H1 (cell line): ENCODE measurements at regions not wholly inside any gene's neighbourhood (a gene's known extent, or its start where the extent isn't known, plus 50 kb on each side); places are given as distances from the start of the nearest gene placed in this dataset.

ENCODE experiments used
- CTCF ChIA-PET: fragments of 300-600 bp; sonication (Branson Sonifier 250); formaldehyde crosslinking; loops from one replicate; lab custom pipeline; 2021; ENCODE audit not compliant: partially characterized antibody; lab: Charles Lee
- POLR2A ChIA-PET: fragments of 300-600 bp; sonication (Branson Sonifier 250); formaldehyde crosslinking; loops from one replicate; lab custom pipeline; 2021; ENCODE audit warnings: inconsistent platforms; ENCODE audit not compliant: partially characterized antibody; lab: Charles Lee
- DNase-seq, 2 experiments: peaks; one replicate each; pipeline versions ENCODE4 v3.0.0 to v3.0.0-alpha.2; 2010 to 2022; ENCODE audit warnings: low spot score in 2 of 2, low read depth in 1 of 2, mixed read lengths in 1 of 2
- FAIRE-seq: peaks from 2 replicates; lab custom pipeline; 2011; peaks lifted over from hg19 to GRCh38; lab: Jason Lieb, UNC
- H2AFZ ChIP-seq: 2 replicates; pipeline ENCODE4 v1.8.1; 2012; ENCODE audit warnings: low read length, inconsistent platforms
- H2AK5ac ChIP-seq: 2 replicates; pipeline ENCODE4 v1.6.1; 2013; ENCODE audit warnings: low read depth, low read length
- H2BK120ac ChIP-seq: replicated peaks from 2 replicates; pipeline ENCODE3; 2013; ENCODE audit warnings: low read depth, low read length, inconsistent platforms
- H2BK12ac ChIP-seq: 2 replicates; pipeline ENCODE4 v1.6.1; 2013; ENCODE audit warnings: low read depth, low read length
- H2BK15ac ChIP-seq: 2 replicates; pipeline ENCODE4 v1.6.1; 2013; ENCODE audit warnings: low read length
- H2BK20ac ChIP-seq: 2 replicates; pipeline ENCODE4 v1.6.1; 2013; ENCODE audit warnings: low read length
- H2BK5ac ChIP-seq: 2 replicates; pipeline ENCODE4 v1.6.1; 2013; ENCODE audit warnings: low read depth, low read length
- H3K14ac ChIP-seq: 2 replicates; pipeline ENCODE4 v1.6.1; 2013; ENCODE audit warnings: inconsistent platforms; ENCODE audit not compliant: insufficient read length
- H3K18ac ChIP-seq: 2 replicates; pipeline ENCODE4 v1.6.1; 2013; ENCODE audit warnings: low read length; ENCODE audit errors: extremely low read depth
- H3K23ac ChIP-seq: 2 replicates; pipeline ENCODE4 v1.6.1; 2013; ENCODE audit warnings: inconsistent platforms; ENCODE audit not compliant: insufficient read length
- H3K23me2 ChIP-seq: 2 replicates; pipeline ENCODE4 v1.6.1; 2013; ENCODE audit warnings: low read depth, low read length
- H3K27ac ChIP-seq: 2 replicates; pipeline ENCODE4 v1.6.1; 2011; ENCODE audit warnings: low read depth, low read length, inconsistent platforms
- H3K27me3 ChIP-seq, 4 experiments: replicated peaks in 1 of 4; 1 replicate in 1 of 4; 2 replicates in 3 of 4; pipeline versions ENCODE4 v1.6.1 to v1.8.1; 2011 to 2013; ENCODE audit warnings: low read length in 3 of 4, mild to moderate bottlenecking in 3 of 4, inconsistent platforms in 2 of 4, mixed read lengths in 2 of 4, moderate library complexity in 1 of 4; ENCODE audit not compliant: control insufficient read depth in 3 of 4, insufficient read depth in 3 of 4; ENCODE audit errors: extremely low read depth in 1 of 4
- H3K36me3 ChIP-seq, 4 experiments: 2 replicates each; pipeline versions ENCODE4 v1.6.1 to v1.8.1; 2011 to 2013; ENCODE audit warnings: mild to moderate bottlenecking in 4 of 4, low read length in 3 of 4, moderate library complexity in 2 of 4, control low read depth in 1 of 4, inconsistent platforms in 1 of 4; ENCODE audit not compliant: insufficient read depth in 4 of 4, control insufficient read depth in 2 of 4
- H3K4ac ChIP-seq: replicated peaks from 2 replicates; pipeline ENCODE3; 2013; ENCODE audit warnings: low read length, low read depth, mixed read lengths, inconsistent platforms; ENCODE audit not compliant: insufficient read length
- H3K4me1 ChIP-seq, 4 experiments: replicated peaks in 1 of 4; 1 replicate in 1 of 4; 2 replicates in 3 of 4; pipeline versions ENCODE4 v1.6.1 to v1.8.1; 2011 to 2013; ENCODE audit warnings: low read length in 3 of 4, inconsistent platforms in 2 of 4, mixed read lengths in 1 of 4; ENCODE audit not compliant: insufficient read depth in 4 of 4, control insufficient read depth in 3 of 4
- H3K4me2 ChIP-seq, 2 experiments: 2 replicates each; pipeline versions ENCODE4 v1.6.1 to v1.8.1; 2011 to 2013; ENCODE audit warnings: low read depth in 2 of 2, low read length in 2 of 2, control low read depth in 1 of 2, inconsistent platforms in 1 of 2, mild to moderate bottlenecking in 1 of 2; ENCODE audit not compliant: insufficient read depth in 1 of 2
- H3K4me3 ChIP-seq, 4 experiments: fragments of 200-600, 300-600 bp in 1 of 4; sonication (generic), shearing (Covaris generic), sonication (Bioruptor Twin) in 1 of 4; 2 replicates each; pipeline versions ENCODE4 v1.5.1 to v1.8.1; 2011 to 2016; ENCODE audit warnings: low read length in 4 of 4, low read depth in 3 of 4, control low read depth in 2 of 4, inconsistent platforms in 2 of 4, mild to moderate bottlenecking in 2 of 4, mixed read lengths in 1 of 4, moderate library complexity in 1 of 4; ENCODE audit not compliant: insufficient read depth in 2 of 4; ENCODE audit errors: extremely low read depth in 1 of 4
- H3K56ac ChIP-seq: replicated peaks from 2 replicates; pipeline ENCODE3; 2013; ENCODE audit warnings: low read depth, mild to moderate bottlenecking, mixed read lengths, low read length, inconsistent platforms; ENCODE audit not compliant: insufficient read length
- H3K79me1 ChIP-seq: 2 replicates; pipeline ENCODE4 v1.6.1; 2013; ENCODE audit warnings: low read depth, low read length, control low read depth
- H3K79me2 ChIP-seq, 2 experiments: 2 replicates each; pipeline versions ENCODE4 v1.6.1 to v1.8.1; 2012 to 2013; ENCODE audit warnings: low read length in 2 of 2, mild to moderate bottlenecking in 2 of 2, inconsistent platforms in 1 of 2; ENCODE audit not compliant: insufficient read depth in 2 of 2, control insufficient read depth in 1 of 2
- H3K9ac ChIP-seq, 4 experiments: replicated peaks in 1 of 4; 1 replicate in 1 of 4; 2 replicates in 3 of 4; pipeline versions ENCODE4 v1.6.1 to v1.8.1; 2011 to 2013; ENCODE audit warnings: low read depth in 3 of 4, low read length in 3 of 4, control low read depth in 2 of 4, mild to moderate bottlenecking in 2 of 4, moderate library complexity in 2 of 4, inconsistent platforms in 1 of 4; ENCODE audit errors: extremely low read depth in 1 of 4
- H3K9me3 ChIP-seq, 2 experiments: 2 replicates each; pipeline versions ENCODE4 v1.6.1 to v1.8.1; 2012 to 2013; ENCODE audit warnings: mild to moderate bottlenecking in 2 of 2, moderate library complexity in 2 of 2, control low read depth in 1 of 2, inconsistent platforms in 1 of 2, low read depth in 1 of 2, low read length in 1 of 2, mixed read lengths in 1 of 2; ENCODE audit not compliant: insufficient read depth in 2 of 2
- H4K20me1 ChIP-seq, 2 experiments: replicated peaks in 1 of 2; 2 replicates each; pipeline versions ENCODE3 to v1.8.1; 2011 to 2013; ENCODE audit warnings: inconsistent platforms in 2 of 2, low read length in 2 of 2, mild to moderate bottlenecking in 1 of 2; ENCODE audit not compliant: insufficient read depth in 2 of 2, control insufficient read depth in 1 of 2
- H4K5ac ChIP-seq: 2 replicates; pipeline ENCODE4 v1.6.1; 2013; ENCODE audit warnings: low read length, low read depth, mixed read lengths, inconsistent platforms; ENCODE audit not compliant: insufficient read length
- H4K8ac ChIP-seq: 2 replicates; pipeline ENCODE4 v1.8.0; 2013; ENCODE audit warnings: mild to moderate bottlenecking, moderate library complexity, low read length, inconsistent platforms; ENCODE audit not compliant: insufficient read depth; ENCODE audit errors: extremely low read depth
- H4K91ac ChIP-seq: replicated peaks from 2 replicates; pipeline ENCODE3; 2013; ENCODE audit warnings: low read length, mixed read lengths, inconsistent platforms; ENCODE audit not compliant: insufficient read length
- HDAC6 ChIP-seq: IDR thresholded peaks from one replicate; pipeline ENCODE4 v1.7.1; 2012; ENCODE audit warnings: low read depth, mild to moderate bottlenecking, inconsistent platforms, low read length, moderate library complexity
- MAFK ChIP-seq: IDR thresholded peaks from 2 replicates; pipeline ENCODE4 v1.6.1; 2012; ENCODE audit warnings: low read depth, mild to moderate bottlenecking, improper control_type of control experiment, low read length
- WGBS, 2 experiments: shearing (Covaris generic) in 1 of 2; methylation state at CpG; one replicate each; pipeline versions ENCODE4 v1.1.6 to v1.1.7; 2013 to 2015; ENCODE audit warnings: low lambda C conversion rate in 2 of 2, mixed read lengths in 2 of 2, inconsistent platforms in 1 of 2, low coverage in 1 of 2, missing lambda C conversion rate in 1 of 2; ENCODE audit not compliant: insufficient replicate concordance in 2 of 2, insufficient coverage in 1 of 2, insufficient read length in 1 of 2; ENCODE audit errors: extremely low coverage in 1 of 2, missing lambda C conversion rate in 1 of 2; 5-methylcytosine and 5-hydroxymethylcytosine counted together

GRCh38 chr9:23638011-23638410 lies 188.0 kb downstream of the ELAVL2 start:
- no peak overlapping the region for H3K14ac ChIP-seq
- no peak overlapping the region for H3K18ac ChIP-seq
- no peak overlapping the region for H2BK120ac ChIP-seq
- H4K91ac ChIP-seq, result no peak overlapping the region
- ChIA-PET CTCF (interaction anchor here (0.7 to 1.5 kb wide), 3 partner anchors 17 to 65 kb away, joined by 3 to 4 read pairs (median 4); no protein-coding TSS in a partner anchor), POLR2A (no interaction called here)
- H3K9ac ChIP-seq, result no peak overlapping the region
- H3K4ac ChIP-seq, result no peak overlapping the region
- no peak overlapping the region for H2AFZ ChIP-seq
- no peaks in the 10 kb centered on the region for H3K27me3 ChIP-seq
- H3K79me1 ChIP-seq, result no peaks in the 10 kb centered on the region
- H3K36me3 ChIP-seq, result peaks cover 2 to 10% (median 4%) of the 10 kb centered on the region in 4 experiments; a peak in 6 of 8 replicates
- 96% methylated on average over 3 of the region's 3 CpGs; no CpG with 5 or more reads in 1 of the 2 experiments for WGBS, 2 experiments
- H2BK15ac ChIP-seq, result no peak overlapping the region
- H2BK5ac ChIP-seq, result no peak overlapping the region
- H3K9me3 ChIP-seq, result no peaks in the 10 kb centered on the region
- no peak overlapping the region for H3K4me2 ChIP-seq
- FAIRE-seq (no peak), DNase-seq (no peak)
- H3K4me1 ChIP-seq, result no peaks in the 10 kb centered on the region
- no peaks in the 10 kb centered on the region; the same call in 1 of the 2 replicates for H3K23me2 ChIP-seq
- no peaks in the 10 kb centered on the region for H4K20me1 ChIP-seq
- H3K56ac ChIP-seq, result no peak overlapping the region
- TF ChIP-seq MAFK, result no peak
- TF ChIP-seq HDAC6, result no peak
- H3K27ac ChIP-seq, result no peak overlapping the region
- H4K5ac ChIP-seq, result no peak overlapping the region
- H3K79me2 ChIP-seq, result no peaks in the 10 kb centered on the region
- no peak overlapping the region for H3K4me3 ChIP-seq
- H2BK20ac ChIP-seq, result no peak overlapping the region
- H3K23ac ChIP-seq, result no peak overlapping the region
- no peak overlapping the region for H4K8ac ChIP-seq
- no peak overlapping the region for H2BK12ac ChIP-seq
- no peak overlapping the region for H2AK5ac ChIP-seq
